Trophoblast cell (in vitro differentiated cells and primary cell): ENCODE measurements at regions not wholly inside any gene's neighbourhood (a gene's known extent, or its start where the extent isn't known, plus 50 kb on each side); places are given as distances from the start of the nearest gene placed in this dataset.

Source experiments
- DNase-seq, 2 donors: peaks; one replicate each; pipeline ENCODE4 v3.0.0-alpha.2; 2016
- H2AFZ ChIP-seq: 2 replicates; pipeline ENCODE4 v1.6.1; 2013; ENCODE audit warnings: low read length, moderate library complexity, mild to moderate bottlenecking; ENCODE audit not compliant: insufficient read depth, poor library complexity
- H2AK5ac ChIP-seq: 2 replicates; pipeline ENCODE4 v1.6.1; 2013; ENCODE audit warnings: mild to moderate bottlenecking, low read length
- H2BK120ac ChIP-seq: 2 replicates; pipeline ENCODE4 v1.6.1; 2013; ENCODE audit warnings: low read length, mild to moderate bottlenecking, moderate library complexity; ENCODE audit not compliant: insufficient read depth, poor library complexity
- H2BK12ac ChIP-seq: 2 replicates; pipeline ENCODE4 v1.6.1; 2013; ENCODE audit warnings: mild to moderate bottlenecking, low read length, moderate library complexity
- H2BK5ac ChIP-seq: 2 replicates; pipeline ENCODE4 v1.6.1; 2013; ENCODE audit warnings: low read length, low read depth, moderate library complexity, mild to moderate bottlenecking; ENCODE audit not compliant: poor library complexity
- H3K14ac ChIP-seq: 2 replicates; pipeline ENCODE4 v1.6.1; 2013; ENCODE audit warnings: mild to moderate bottlenecking, low read length
- H3K18ac ChIP-seq: 2 replicates; pipeline ENCODE4 v1.6.1; 2013; ENCODE audit warnings: mild to moderate bottlenecking, low read length
- H3K23ac ChIP-seq: 2 replicates; pipeline ENCODE4 v1.6.1; 2013; ENCODE audit warnings: low read length
- H3K27ac ChIP-seq: 2 replicates; pipeline ENCODE4 v1.5.1; 2013; ENCODE audit warnings: low read depth, mild to moderate bottlenecking, inconsistent platforms, low read length, moderate library complexity
- H3K27me3 ChIP-seq: 2 replicates; pipeline ENCODE4 v1.6.1; 2013; ENCODE audit warnings: inconsistent platforms, mild to moderate bottlenecking, low read length, moderate library complexity; ENCODE audit not compliant: insufficient read depth
- H3K36me3 ChIP-seq, 2 experiments: 1 replicate in 1 of 2; 2 replicates in 1 of 2; pipeline ENCODE4 v1.6.1; 2013; ENCODE audit warnings: low read length in 2 of 2, mild to moderate bottlenecking in 2 of 2, moderate library complexity in 1 of 2; ENCODE audit not compliant: insufficient read depth in 2 of 2, control insufficient read depth in 1 of 2
- H3K4ac ChIP-seq: 2 replicates; pipeline ENCODE4 v1.6.1; 2013; ENCODE audit warnings: low read depth, mild to moderate bottlenecking, low read length, moderate library complexity
- H3K4me1 ChIP-seq, 2 experiments: 1 replicate in 1 of 2; 2 replicates in 1 of 2; pipeline ENCODE4 v1.6.1; 2013; ENCODE audit warnings: low read length in 2 of 2, mild to moderate bottlenecking in 2 of 2, moderate library complexity in 1 of 2; ENCODE audit not compliant: insufficient read depth in 2 of 2, control insufficient read depth in 1 of 2
- H3K4me2 ChIP-seq: 2 replicates; pipeline ENCODE4 v1.6.1; 2013; ENCODE audit warnings: inconsistent platforms, mild to moderate bottlenecking, low read length, moderate library complexity
- H3K4me3 ChIP-seq: 2 replicates; pipeline ENCODE4 v1.5.1; 2013; ENCODE audit warnings: mild to moderate bottlenecking, low read depth, low read length, inconsistent platforms
- H3K79me1 ChIP-seq: one replicate; pipeline ENCODE4 v1.6.1; 2013; ENCODE audit warnings: low read length
- H3K79me2 ChIP-seq: 2 replicates; pipeline ENCODE4 v1.6.1; 2013; ENCODE audit warnings: low read length, mild to moderate bottlenecking; ENCODE audit not compliant: control insufficient read depth, insufficient read depth, poor library complexity
- H3K9ac ChIP-seq: 2 replicates; pipeline ENCODE4 v1.6.1; 2013; ENCODE audit warnings: mild to moderate bottlenecking, low read length
- H3K9me3 ChIP-seq: 2 replicates; pipeline ENCODE4 v1.6.1; 2013; ENCODE audit warnings: low read depth, mild to moderate bottlenecking, control low read depth, inconsistent platforms, low read length; ENCODE audit not compliant: insufficient read depth
- H4K12ac ChIP-seq: 2 replicates; pipeline ENCODE4 v1.6.1; 2013; ENCODE audit warnings: low read depth, mild to moderate bottlenecking, low read length, moderate library complexity
- H4K8ac ChIP-seq: 2 replicates; pipeline ENCODE4 v1.6.1; 2013; ENCODE audit warnings: low read depth, mild to moderate bottlenecking, low read length, moderate library complexity
- H4K91ac ChIP-seq: one replicate; pipeline ENCODE4 v1.6.1; 2013; ENCODE audit warnings: low read depth, mild to moderate bottlenecking, low read length, moderate library complexity
- WGBS: extraction: QIAGEN DNeasy Blood & Tissue Kit; methylation state at CpG from one replicate; pipeline ENCODE4 v1.1.7; 2013; ENCODE audit warnings: missing lambda C conversion rate; ENCODE audit not compliant: insufficient read length, insufficient coverage; ENCODE audit errors: extremely low coverage; 5-methylcytosine and 5-hydroxymethylcytosine counted together

GRCh38 chr6:37569317-37569716, 69.6 kb upstream of the CCDC167 start:
- WGBS = no CpG with 5 or more reads among the region's 4 CpGs
- no peak overlapping the region for H3K9ac ChIP-seq
- no peak overlapping the region for H2BK120ac ChIP-seq
- no peak overlapping the region for H2BK12ac ChIP-seq
- H3K14ac ChIP-seq = no peak overlapping the region
- peaks cover 0 to 11% of the 10 kb centered on the region in 2 experiments for H3K4me1 ChIP-seq
- no peak overlapping the region for H3K27ac ChIP-seq
- H4K12ac ChIP-seq = no peak overlapping the region
- H2BK5ac ChIP-seq = no peak overlapping the region
- H2AK5ac ChIP-seq = no peak overlapping the region
- no peaks in the 10 kb centered on the region for H3K79me2 ChIP-seq
- H3K9me3 ChIP-seq = no peaks in the 10 kb centered on the region
- no peak overlapping the region for H4K8ac ChIP-seq
- no peak for DNase-seq
- H3K4me2 ChIP-seq = no peak overlapping the region
- H3K79me1 ChIP-seq = no peaks in the 10 kb centered on the region
- H2AFZ ChIP-seq = no peak overlapping the region
- H3K23ac ChIP-seq = no peak overlapping the region
- no peaks in the 10 kb centered on the region for H3K36me3 ChIP-seq
- no peak overlapping the region for H4K91ac ChIP-seq
- no peak overlapping the region for H3K4ac ChIP-seq
- no peaks in the 10 kb centered on the region for H3K27me3 ChIP-seq
- H3K4me3 ChIP-seq = no peak overlapping the region
- no peak overlapping the region for H3K18ac ChIP-seq

- H3K27me3 ChIP-seq = no peaks in the 10 kb centered on the region
- no peak overlapping the region for H3K9ac ChIP-seq
- no peak overlapping the region for H3K27ac ChIP-seq
- H3K79me2 ChIP-seq = no peaks in the 10 kb centered on the region
- no peak overlapping the region for H2BK12ac ChIP-seq
- H2BK5ac ChIP-seq = no peak overlapping the region
- peaks cover 0 to 11% of the 10 kb centered on the region in 2 experiments for H3K4me1 ChIP-seq
- no peak overlapping the region for H4K91ac ChIP-seq
- no peak overlapping the region for H3K4me3 ChIP-seq
- H4K12ac ChIP-seq = no peak overlapping the region
- no peak for DNase-seq
- no peak overlapping the region for H2BK120ac ChIP-seq
- H3K14ac ChIP-seq = no peak overlapping the region
- WGBS = no CpG with 5 or more reads among the region's 3 CpGs
- no peak overlapping the region for H2AK5ac ChIP-seq
- no peaks in the 10 kb centered on the region for H3K36me3 ChIP-seq
- no peak overlapping the region for H3K4ac ChIP-seq
- no peaks in the 10 kb centered on the region for H3K9me3 ChIP-seq
- no peak overlapping the region for H2AFZ ChIP-seq
- H3K79me1 ChIP-seq = no peaks in the 10 kb centered on the region
- no peak overlapping the region for H3K18ac ChIP-seq
- H3K23ac ChIP-seq = no peak overlapping the region
- H3K4me2 ChIP-seq = no peak overlapping the region
- no peak overlapping the region for H4K8ac ChIP-seq
Measured at GRCh38 chr6:37566950-37567349, 67.3 kb upstream of the CCDC167 start.

GRCh38 chr6:37566111-37566949, 66.6 kb upstream of the CCDC167 start:
- H2AK5ac ChIP-seq = no peak overlapping the region
- no peak overlapping the region for H4K12ac ChIP-seq
- H3K18ac ChIP-seq = no peak overlapping the region
- no peaks in the 10 kb centered on the region for H3K79me1 ChIP-seq
- DNase-seq = peak in 1 of 2 donors; percentile 44
- H3K14ac ChIP-seq = no peak overlapping the region
- H3K4me2 ChIP-seq = peak overlapping the region; percentile 78
- no CpG with 5 or more reads among the region's 28 CpGs for WGBS
- no peaks in the 10 kb centered on the region for H3K36me3 ChIP-seq
- H2AFZ ChIP-seq = no peak overlapping the region
- no peak overlapping the region for H2BK120ac ChIP-seq
- H3K79me2 ChIP-seq = no peaks in the 10 kb centered on the region
- no peaks in the 10 kb centered on the region for H3K27me3 ChIP-seq
- H3K9me3 ChIP-seq = no peaks in the 10 kb centered on the region
- no peak overlapping the region for H2BK12ac ChIP-seq
- H3K4ac ChIP-seq = no peak overlapping the region
- H2BK5ac ChIP-seq = no peak overlapping the region
- H4K8ac ChIP-seq = no peak overlapping the region
- H4K91ac ChIP-seq = no peak overlapping the region
- no peak overlapping the region for H3K23ac ChIP-seq
- H3K27ac ChIP-seq = no peak overlapping the region
- H3K9ac ChIP-seq = no peak overlapping the region
- H3K4me3 ChIP-seq = no peak overlapping the region
- peaks cover 0 to 11% of the 10 kb centered on the region in 2 experiments for H3K4me1 ChIP-seq

- Histone ChIP-seq H3K14ac (no peak overlapping the region), H3K36me3 (no peaks in the 10 kb centered on the region), H3K9ac (no peak overlapping the region), H3K4me3 (no peak overlapping the region), H3K79me1 (no peaks in the 10 kb centered on the region), H2AFZ (no peak overlapping the region), H2AK5ac (no peak overlapping the region), H3K27ac (no peak overlapping the region), H4K91ac (no peak overlapping the region), H4K12ac (no peak overlapping the region), H3K9me3 (no peaks in the 10 kb centered on the region), H3K23ac (no peak overlapping the region), H3K18ac (no peak overlapping the region), H3K4me1 (peaks cover 0 to 11% of the 10 kb centered on the region in 2 experiments), H2BK120ac (no peak overlapping the region), H3K4ac (no peak overlapping the region), H3K27me3 (no peaks in the 10 kb centered on the region), H2BK5ac (no peak overlapping the region), H3K4me2 (peak overlapping the region; percentile 78), H4K8ac (no peak overlapping the region), H2BK12ac (no peak overlapping the region), H3K79me2 (no peaks in the 10 kb centered on the region)
- DNase-seq = no peak
- no CpG with 5 or more reads among the region's 17 CpGs for WGBS
Measured at GRCh38 chr6:37565267-37566110, 65.8 kb upstream of the CCDC167 start.
